ENCODE measurements at regions not wholly inside any gene's neighbourhood (a gene's known extent, or its start where the extent isn't known, plus 50 kb on each side); places are given as distances from the start of the nearest gene placed in this dataset.

- Histone ChIP-seq H3K4me1 (ENCODE audit: insufficient read depth, low read length) (no peaks in the 10 kb centered on the region), H3K9me3 (ENCODE audit: low read length) (no peaks in the 10 kb centered on the region), H3K9ac (ENCODE audit: insufficient read depth, low read depth, low read length) (no peak overlapping the region), H3K79me2 (ENCODE audit: insufficient read depth, low read length) (no peaks in the 10 kb centered on the region), H2AFZ (ENCODE audit: low read length) (no peak overlapping the region), H4K20me1 (ENCODE audit: insufficient read depth, low read length) (no peaks in the 10 kb centered on the region), H3K27ac (ENCODE audit: extremely low read length, insufficient read depth, low read length) (no peak overlapping the region), H3K36me3 (replicated peaks in 1 of 2; ENCODE audit: control insufficient read depth in 1 of 2, insufficient read depth in 2 of 2, low read length in 2 of 2) (no peaks in the 10 kb centered on the region), H3K4me3 (replicated peaks in 1 of 3; ENCODE audit: insufficient read depth in 1 of 3, low read depth in 2 of 3, low read length in 3 of 3) (no peak overlapping the region), H3K27me3 (ENCODE audit: control insufficient read depth in 1 of 2, insufficient read depth in 2 of 2, low read length in 2 of 2) (peaks cover 0 to 4% of the 10 kb centered on the region in 2 experiments; a peak in 1 of 5 replicates), H3K4me2 (ENCODE audit: low read depth, low read length) (no peak overlapping the region)
- WGBS (ENCODE audit: low lambda C conversion rate): 32% methylated on average over 2 of the region's 2 CpGs
- ChIA-PET CTCF (ENCODE audit: low intra/inter-chr PET ratio, low total read pairs) (no interaction called here), POLR2A (no interaction called here)
- ATAC-seq (no peak), DNase-seq (ENCODE audit: low spot score) (no peak), FAIRE-seq (no peak)
- no TSS peak for BruUV-seq (replicated peaks)
- intact Hi-C loops (cut with micrococcal nuclease; ENCODE audit: unreplicated experiment): no loop called here
- TF ChIP-seq FOXM1 (CRISPR knock-in tag; IDR thresholded peaks at IDR 0.05): no peak
- no peak for TF ChIP-seq ZNF678 (CRISPR knock-in tag; IDR thresholded peaks at IDR 0.05)
- no peak for TF ChIP-seq ZBTB8A (CRISPR knock-in tag; IDR thresholded peaks at IDR 0.05; ENCODE audit: borderline replicate concordance, low read depth)
- TF ChIP-seq ATF3 (CRISPR knock-in tag; IDR thresholded peaks at IDR 0.05): no peak
- TF ChIP-seq ZNF460 (CRISPR knock-in tag; IDR thresholded peaks at IDR 0.05; ENCODE audit: borderline replicate concordance): no peak
- no peak for TF ChIP-seq BRCA1 (CRISPR knock-in tag; IDR thresholded peaks at IDR 0.05)
- no peak for TF ChIP-seq CCAR2 (optimal IDR thresholded peaks at IDR 0.05; ENCODE audit: low read depth, low read length)
- TF ChIP-seq ASH2L (IDR thresholded peaks at IDR 0.05; ENCODE audit: insufficient read length, low read depth, low read length): no peak
- TF ChIP-seq ZFY (CRISPR knock-in tag; IDR thresholded peaks at IDR 0.05): no peak
- TF ChIP-seq MZF1 (CRISPR knock-in tag; IDR thresholded peaks at IDR 0.05; ENCODE audit: borderline replicate concordance): no peak
- no peak for TF ChIP-seq HHEX (CRISPR knock-in tag; IDR thresholded peaks at IDR 0.05)
- TF ChIP-seq ZNF747 (CRISPR knock-in tag; IDR thresholded peaks at IDR 0.05; ENCODE audit: borderline replicate concordance): no peak
- in situ Hi-C loops (cut with HindIII; ENCODE audit: extremely low pct_ligation_motif_present, low pct_unique_long_range_greater_than_20kb): no loop called here
Observed at GRCh38 chr20:11112832-11113231, 439.0 kb upstream of the JAG1 start.
